GM18505 (cell line): ENCODE measurements at regions not wholly inside any gene's neighbourhood (a gene's known extent, or its start where the extent isn't known, plus 50 kb on each side); places are given as distances from the start of the nearest gene placed in this dataset.

Experiments
- ATAC-seq: cut with Tn5 transposase; IDR thresholded peaks from one replicate; pipeline ENCODE4 v1.9.1; 2021; ENCODE audit not compliant: unreplicated experiment
- POLR2A ChIP-seq: IDR thresholded peaks from 4 replicates; pipeline ENCODE4 v1.6.1; 2011; ENCODE audit warnings: borderline replicate concordance; ENCODE audit not compliant: insufficient read depth, insufficient read length; ENCODE audit errors: extremely low read depth

- no peak for ATAC-seq
Observed at GRCh38 chr9:25975667-25976066, 297.4 kb upstream of the TUSC1 start.

GRCh38 chr9:25964239-25964638, 286.0 kb upstream of the TUSC1 start:
- TF ChIP-seq POLR2A: no peak
- ATAC-seq: no peak

More at GRCh38 chr9:25975667-25976066, 297.4 kb upstream of the TUSC1 start:
- no peak for TF ChIP-seq POLR2A

GRCh38 chr9:25960178-25960577, 281.9 kb upstream of the TUSC1 start:
- TF ChIP-seq POLR2A: no peak
- no peak for ATAC-seq

GRCh38 chr9:25954209-25954608, 276.0 kb upstream of the TUSC1 start:
- ATAC-seq: no peak
- TF ChIP-seq POLR2A: no peak

GRCh38 chr9:25948182-25948581, 269.9 kb upstream of the TUSC1 start:
- TF ChIP-seq POLR2A: no peak
- no peak for ATAC-seq

GRCh38 chr9:25939126-25939525, 260.9 kb upstream of the TUSC1 start:
- no peak for TF ChIP-seq POLR2A
- no peak for ATAC-seq

GRCh38 chr9:25936031-25936430, 257.8 kb upstream of the TUSC1 start:
- TF ChIP-seq POLR2A: no peak
- no peak for ATAC-seq

GRCh38 chr9:25935188-25935587, 256.9 kb upstream of the TUSC1 start:
- TF ChIP-seq POLR2A: no peak
- no peak for ATAC-seq

GRCh38 chr9:25918761-25919160, 240.5 kb upstream of the TUSC1 start:
- no peak for TF ChIP-seq POLR2A
- no peak for ATAC-seq

- no peak for ATAC-seq
- TF ChIP-seq POLR2A: no peak
Observed at GRCh38 chr9:25917731-25918362, 239.6 kb upstream of the TUSC1 start.

- no peak for TF ChIP-seq POLR2A
- no peak for ATAC-seq
Observed at GRCh38 chr9:25913806-25914205, 235.6 kb upstream of the TUSC1 start.

GRCh38 chr9:25904701-25905100, 226.5 kb upstream of the TUSC1 start:
- TF ChIP-seq POLR2A: no peak
- ATAC-seq: no peak

- TF ChIP-seq POLR2A: no peak
- no peak for ATAC-seq
Observed at GRCh38 chr9:25891527-25891926, 213.3 kb upstream of the TUSC1 start.

GRCh38 chr9:25889661-25890060, 211.4 kb upstream of the TUSC1 start:
- ATAC-seq: no peak
- no peak for TF ChIP-seq POLR2A

- no peak for TF ChIP-seq POLR2A
- ATAC-seq: no peak
Observed at GRCh38 chr9:25876248-25876647, 198.0 kb upstream of the TUSC1 start.

GRCh38 chr9:25864509-25864908, 186.3 kb upstream of the TUSC1 start:
- no peak for ATAC-seq
- no peak for TF ChIP-seq POLR2A

GRCh38 chr9:25861421-25861820, 183.2 kb upstream of the TUSC1 start:
- TF ChIP-seq POLR2A: no peak
- no peak for ATAC-seq
